ENCODE measurements at regions not wholly inside any gene's neighbourhood (a gene's known extent, or its start where the extent isn't known, plus 50 kb on each side); places are given as distances from the start of the nearest gene placed in this dataset.

DNA sequence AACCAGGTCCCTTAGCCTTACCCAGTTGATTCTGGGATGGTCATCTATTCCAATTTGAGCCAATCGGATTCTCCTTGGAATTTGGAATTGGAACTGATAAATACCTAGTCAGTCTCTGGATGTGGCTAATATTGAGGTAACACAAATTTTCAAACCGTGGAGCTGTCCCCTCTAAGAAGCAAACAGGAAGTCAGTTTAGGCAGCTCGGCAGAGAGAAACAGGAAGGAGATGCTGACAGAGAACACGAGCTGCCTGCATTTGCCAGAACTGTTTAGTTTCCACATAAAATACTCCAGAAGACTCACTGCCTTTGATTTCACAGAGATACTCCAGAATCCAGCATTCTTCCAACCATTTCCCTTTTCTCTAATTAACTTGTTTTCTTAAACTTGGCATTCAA, 1024.9 kb downstream of the BCL11A start:
- DNase-seq = no peak

DNA sequence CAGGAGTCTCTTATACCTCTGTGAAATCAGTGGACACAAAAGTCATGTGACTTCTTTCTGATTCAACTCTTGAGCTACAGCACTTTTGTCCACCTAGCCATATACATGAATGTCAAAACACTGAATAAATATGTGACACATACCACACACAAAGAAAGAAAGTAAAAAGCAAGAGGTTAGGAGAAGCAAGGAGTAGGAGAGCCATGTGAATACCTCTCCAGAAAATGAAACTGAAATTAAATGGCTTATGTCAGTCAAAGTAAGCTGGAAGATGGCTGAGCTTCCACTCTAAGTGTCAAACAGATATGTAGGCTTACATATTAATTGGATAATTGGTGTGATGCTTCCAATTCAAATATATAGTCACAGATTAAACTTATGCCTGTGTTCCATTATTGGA, 1050.5 kb downstream of the BCL11A start:
- no peak for DNase-seq

DNA sequence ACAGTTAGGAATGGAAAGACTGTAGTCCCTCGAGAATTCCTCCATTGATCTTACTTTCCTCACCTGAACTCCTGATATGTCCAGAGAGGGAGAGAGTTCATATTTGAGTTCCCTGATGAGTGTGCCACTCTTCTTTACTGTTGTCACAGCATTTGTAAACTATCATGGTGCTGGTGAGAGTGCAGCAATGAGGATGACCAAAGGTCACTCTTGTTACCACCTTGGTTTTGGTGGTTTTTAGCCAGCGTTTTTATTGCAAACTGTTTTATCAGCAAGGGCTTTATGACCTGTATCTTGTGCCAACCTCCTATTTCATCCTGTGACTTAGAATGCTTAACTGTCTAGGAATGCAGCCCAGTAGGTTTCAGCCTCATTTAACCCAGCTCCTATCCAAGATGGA, 1062.5 kb downstream of the BCL11A start:
- DNase-seq = no peak

DNA sequence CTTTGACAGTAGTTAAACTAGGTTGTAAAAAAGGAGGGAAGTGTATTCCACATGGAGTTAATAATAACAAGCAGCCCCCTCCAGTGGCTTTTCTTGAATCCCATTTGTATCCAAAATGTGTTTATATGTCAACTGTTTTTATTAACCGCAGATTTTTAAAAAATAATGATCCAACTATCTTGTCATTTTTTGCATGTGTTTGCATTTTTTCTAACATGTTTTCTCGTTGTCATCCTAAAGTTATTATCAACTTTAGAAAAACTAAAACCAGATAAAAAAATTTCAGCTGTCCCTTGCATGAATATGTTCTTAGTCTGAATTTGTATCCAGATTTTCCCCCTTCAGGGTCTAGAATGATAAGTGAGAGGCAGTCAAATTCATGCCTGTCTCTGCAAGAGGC, 1063.3 kb downstream of the BCL11A start:
- DNase-seq = no peak

DNA sequence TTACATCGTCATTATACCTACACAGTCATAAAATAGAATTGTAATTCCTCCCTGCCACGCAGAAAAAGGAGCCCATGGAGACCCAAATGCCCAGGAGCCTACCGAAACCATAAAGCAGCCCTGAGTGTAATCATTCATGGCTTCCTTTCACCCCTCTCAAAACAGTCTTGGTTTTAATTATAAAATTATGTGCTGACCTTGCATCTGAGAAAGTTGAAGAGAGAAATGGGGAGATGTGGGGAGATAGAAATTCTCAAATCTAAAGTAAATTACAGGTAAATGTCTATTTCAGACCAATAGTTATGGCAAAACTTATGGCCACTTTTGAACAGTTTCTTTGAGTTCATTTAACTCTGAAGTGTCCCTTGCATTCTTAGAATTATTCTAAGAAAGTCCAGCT, 1068.8 kb downstream of the BCL11A start:
- no peak for DNase-seq

DNA sequence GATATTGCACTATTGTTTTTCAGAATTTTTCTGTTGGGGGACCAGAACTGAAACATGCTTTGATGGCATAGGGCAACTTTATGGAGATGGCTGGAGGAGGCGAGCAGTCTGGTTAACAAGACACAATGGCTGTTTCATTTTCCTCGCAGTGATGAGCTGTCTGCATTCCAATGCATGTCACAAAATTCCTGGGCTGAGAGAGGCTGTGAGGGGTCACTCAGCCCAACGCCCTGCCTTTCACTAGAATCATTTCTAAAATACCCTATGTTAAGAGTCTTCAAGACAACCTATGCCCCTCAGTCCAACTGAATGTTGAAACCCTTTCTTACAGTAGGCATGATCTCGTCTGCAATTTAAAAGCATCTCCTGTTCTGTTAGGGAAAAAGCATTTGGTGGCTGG, 1090.0 kb downstream of the BCL11A start:
- no peak for DNase-seq

DNA sequence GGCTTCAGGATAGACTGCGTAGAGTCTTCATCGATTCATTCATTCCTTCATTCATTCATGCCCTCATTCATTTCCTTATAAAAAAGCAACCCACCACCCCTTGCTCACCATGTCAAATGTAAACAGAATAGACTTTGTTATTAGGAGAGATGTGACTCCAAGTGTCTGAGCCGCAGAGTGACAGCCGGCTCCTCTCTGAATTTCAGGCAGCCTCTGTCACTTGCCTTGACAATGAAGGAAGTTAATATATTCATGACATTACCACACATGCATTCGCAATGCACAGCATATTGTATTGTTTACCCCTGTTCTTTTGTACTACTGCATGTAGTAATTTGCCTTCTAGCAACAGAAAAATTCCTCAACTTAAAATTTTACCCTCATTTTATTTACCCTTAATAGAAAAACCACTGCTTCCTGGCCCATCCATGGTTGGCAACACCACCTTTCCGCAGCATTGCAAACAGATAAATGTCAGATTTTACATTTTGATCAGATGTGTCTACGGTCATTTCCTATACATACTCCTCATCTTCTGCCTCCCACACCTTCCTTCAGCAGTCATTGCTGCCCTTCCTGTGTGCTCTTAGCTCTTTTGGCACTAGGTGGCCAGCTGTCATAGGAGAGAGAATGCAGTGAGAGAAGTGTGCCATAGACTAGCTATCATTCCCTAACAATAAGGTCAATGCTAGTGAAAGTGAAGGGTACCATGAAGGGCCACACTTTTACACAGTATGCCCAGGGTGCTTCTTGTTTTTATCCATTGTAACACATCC, 1090.8 kb downstream of the BCL11A start:
- DNase-seq = no peak

DNA sequence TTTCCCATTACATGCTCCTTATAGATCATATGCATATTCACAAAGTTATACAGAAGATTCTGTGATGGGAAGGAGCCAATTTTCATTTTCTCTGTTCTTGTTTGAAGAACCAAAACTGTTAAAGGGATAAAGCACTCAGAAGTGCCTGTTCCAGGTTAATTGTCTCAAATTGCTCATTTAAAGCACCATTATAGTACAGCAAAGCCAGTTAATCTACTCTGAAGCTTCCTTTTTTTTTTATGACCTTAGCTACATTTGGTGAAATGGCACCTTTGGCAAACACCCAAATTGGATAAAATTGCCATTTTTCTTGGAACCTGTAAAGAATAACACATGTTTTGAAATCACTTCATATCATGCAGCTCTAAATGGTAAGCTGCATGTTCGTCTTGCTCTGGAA, 1092.3 kb downstream of the BCL11A start:
- DNase-seq = no peak

DNA sequence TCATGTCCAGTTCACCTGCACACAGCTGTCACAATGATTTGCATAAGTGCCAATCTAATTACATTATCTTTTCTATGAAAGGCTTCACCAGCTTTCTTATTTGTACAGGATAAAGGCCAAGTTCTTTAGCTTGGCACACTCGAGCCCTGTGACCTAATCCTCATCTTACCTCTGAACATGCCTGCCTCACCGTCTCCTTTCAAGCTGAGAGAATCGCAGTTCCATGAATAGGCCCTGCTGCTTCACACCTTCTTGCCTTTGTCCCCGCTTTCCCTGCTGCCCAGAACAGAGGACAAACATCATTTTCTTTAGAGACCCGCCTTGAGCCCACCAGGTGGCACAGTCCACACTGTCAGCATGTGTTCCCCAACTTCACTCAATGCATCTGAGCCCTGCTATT, 1094.7 kb downstream of the BCL11A start:
- no peak for DNase-seq

DNA sequence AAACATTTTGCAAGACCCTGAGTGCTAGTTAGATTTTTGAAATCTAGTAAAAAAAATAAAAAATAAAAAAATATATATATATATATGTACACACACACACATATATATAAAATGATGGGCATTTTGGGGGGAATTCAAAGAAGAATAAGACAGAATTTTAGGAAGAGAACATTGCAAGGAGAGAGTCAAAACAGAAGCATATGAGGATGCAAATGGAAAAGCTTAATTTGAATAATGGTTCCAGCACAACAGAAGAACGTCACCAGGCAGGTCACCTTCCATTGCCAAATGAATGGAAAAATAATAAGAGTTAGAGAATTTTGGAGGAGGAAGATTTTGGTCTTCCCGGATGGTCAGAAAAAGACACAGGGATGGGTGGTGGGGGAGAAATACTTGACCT, 1097.2 kb downstream of the BCL11A start:
- no peak for DNase-seq

DNA sequence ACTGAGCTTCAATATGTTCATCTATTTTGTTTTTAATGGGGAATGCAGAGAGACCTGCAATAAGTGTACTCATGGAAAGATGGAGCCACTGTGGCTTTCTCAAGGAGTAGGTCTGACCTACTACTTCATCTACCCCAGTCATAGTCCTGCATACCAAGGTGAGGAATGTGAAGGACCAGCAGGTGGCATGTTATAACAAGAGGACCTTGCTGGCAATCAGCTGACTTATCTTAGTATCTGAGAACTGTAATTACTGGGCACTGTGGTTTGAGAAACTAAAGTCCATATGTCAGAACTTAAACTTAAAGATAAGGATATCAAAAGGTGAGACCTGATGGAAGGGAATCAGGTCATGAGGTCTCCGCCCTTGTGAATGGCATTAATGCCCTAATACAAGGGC, 1104.2 kb downstream of the BCL11A start:
- no peak for DNase-seq

DNA sequence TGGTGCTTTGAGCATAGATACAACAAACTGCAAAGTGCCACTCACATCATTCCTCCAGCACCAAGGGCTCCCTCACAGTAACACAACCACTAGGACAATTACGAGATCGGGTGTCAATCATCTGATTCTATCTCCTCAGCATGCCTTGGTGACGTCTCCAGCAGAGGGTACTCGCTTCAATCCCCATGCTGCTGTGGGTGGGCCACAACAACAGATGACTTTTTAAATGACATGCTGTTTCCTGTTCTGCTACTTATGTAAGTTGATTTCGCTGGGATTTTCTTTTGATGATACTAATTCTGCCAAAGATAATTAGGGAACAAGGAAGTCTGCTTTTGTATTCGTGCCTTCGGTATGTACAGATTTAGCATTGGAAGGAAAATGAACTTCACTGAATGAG, 1113.0 kb downstream of the BCL11A start:
- DNase-seq = no peak

DNA sequence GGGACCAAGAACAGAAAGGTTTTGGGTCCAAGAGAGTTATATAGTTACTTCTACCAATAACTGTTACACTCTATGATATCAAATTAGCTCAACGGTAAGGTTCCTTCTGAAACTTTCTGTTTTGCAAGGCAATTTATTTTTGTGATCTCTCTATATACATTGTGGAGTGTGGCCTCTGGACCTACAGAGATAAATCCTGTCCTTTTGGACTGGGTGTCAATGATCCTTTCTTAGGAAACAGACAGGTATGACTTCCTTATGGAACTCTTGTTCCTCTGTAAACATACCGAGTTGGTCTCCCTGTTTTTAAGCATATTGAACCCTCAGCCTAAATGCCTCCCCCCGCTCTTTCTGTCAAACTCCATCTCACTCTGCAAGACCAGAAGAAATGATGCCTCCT, 1117.8 kb downstream of the BCL11A start:
- no peak for DNase-seq

DNA sequence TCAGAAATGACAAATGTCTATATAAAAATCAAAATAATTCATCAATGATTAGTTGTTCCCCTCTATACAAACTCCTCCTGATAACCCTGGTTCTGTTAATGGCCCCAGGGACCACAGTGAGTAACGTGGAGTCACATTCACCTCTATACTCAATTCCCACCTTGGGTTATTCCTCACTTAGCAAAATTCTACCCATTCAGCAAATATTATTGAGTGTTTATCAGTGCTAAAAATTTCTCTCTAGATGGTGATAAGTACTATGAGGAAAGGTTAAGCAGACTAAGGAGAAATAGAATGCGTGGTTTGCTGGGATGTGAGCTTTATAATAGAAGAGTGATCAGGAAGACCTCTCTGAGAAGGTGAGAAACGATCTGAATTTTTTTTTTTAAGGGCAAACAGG, 1124.5 kb downstream of the BCL11A start:
- DNase-seq = no peak

DNA sequence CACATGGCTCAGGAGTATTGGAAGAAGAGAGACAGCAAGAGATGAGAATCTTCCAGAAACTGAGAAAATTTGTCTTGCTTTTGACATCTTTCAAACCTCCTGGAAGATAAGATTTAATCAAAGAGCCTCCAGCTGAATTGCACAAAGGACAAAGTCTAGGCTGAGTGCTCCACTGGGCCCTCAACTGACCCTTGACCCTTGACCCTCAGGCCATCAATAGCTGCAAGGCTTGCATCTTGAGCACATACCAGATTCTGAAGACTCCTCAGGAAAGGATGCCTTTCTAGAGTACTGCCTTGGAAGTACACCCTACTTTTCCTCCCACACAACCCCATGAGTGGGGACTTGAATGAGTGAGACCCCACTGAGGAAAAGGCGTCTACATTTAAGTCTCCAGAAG, 1125.5 kb downstream of the BCL11A start:
- no peak for DNase-seq

DNA sequence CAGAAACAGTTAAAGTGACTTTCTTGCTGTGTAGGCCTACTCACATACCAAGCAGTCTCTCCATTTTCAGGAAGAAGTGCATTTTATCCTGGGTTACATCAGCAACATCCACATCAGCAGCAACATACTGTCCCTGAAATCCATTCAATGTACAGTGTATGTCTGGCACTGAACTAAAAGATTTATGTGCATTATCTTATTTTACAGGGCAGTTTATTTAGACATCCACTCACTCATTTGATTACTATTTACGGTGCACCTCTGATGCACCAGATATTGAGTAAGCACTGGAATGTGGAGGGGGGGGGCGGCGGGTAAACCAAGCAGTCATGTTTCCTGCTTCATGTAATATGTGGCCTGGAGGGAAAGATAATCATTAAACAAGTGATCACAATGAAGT, 1128.2 kb downstream of the BCL11A start:
- DNase-seq = no peak

DNA sequence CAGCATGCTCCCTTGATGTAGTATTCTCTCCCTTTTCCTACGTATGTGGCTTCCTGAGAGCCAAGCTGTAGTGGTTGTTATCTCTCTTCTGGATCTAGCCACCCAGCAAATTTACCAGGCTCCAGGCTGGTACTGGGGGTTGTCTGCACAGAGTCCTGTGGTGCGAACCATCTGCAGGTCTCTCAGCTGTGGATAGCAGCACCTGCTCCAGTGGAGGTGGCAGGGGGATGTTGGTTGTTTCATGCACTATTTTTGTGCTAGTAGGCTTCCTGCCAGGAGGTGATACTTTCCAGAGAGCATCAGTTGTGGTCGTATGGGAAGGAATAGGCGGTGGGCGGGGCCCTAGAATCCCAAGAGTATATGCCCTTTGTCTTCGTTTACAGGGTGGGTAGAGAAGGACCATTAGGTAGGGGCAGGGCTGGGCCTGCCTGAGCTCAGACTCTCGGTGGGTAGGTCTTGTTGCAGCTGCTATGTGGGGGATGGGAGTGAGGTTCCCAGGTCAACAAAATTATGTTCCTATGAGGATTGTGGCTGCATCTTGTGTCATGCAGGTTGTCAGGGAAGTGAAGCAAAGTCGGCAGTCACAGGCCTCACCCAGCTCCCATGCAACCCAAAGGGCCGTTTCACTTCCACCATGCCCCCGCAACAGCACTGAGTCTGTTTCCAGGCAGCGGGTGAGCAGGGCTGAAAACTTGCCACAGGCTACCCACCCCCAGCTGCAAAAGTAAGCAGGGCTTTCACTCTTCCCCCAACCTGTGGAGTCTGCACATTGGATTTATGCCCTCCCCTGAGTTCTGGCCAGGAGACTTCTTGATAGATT, 1139.5 kb downstream of the BCL11A start:
- DNase-seq = no peak

DNA sequence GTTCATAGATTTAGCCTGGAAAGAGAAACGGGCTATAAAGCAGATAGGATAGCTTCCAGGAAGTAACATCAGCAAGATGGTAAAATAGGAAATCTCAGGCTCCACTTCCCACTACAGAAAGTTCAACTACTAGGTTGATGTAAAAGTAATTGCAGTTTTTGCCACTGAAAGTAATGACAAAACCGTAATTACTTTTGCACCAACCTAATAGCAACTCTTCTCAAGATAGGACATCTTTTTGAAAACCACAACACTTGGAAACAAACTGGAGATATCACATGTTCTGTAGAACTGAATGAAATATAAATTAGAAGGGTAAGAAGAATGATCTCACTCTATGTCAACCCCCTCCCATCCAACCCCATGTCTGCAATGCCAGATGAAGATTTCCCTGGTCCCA, 1154.3 kb downstream of the BCL11A start:
- no peak for DNase-seq

DNA sequence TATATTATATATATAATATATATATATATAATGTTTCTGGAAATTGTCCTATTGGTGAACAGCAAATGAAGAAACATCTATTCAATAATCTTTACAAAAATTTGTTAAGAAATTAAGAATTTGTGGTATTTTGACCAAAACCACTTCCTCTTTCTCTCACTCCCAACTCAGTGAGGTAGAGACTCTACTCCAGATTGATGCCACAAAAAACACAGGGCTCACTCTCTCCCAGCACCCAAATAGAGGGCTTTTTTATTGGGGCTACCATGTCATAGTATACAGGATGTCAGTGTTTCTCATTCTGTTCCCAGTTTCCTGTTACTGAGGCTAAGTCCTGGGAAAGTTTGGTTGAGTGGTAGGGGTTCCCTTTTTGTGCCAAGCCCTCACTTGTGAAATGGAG, 1155.4 kb downstream of the BCL11A start:
- no peak for DNase-seq

DNA sequence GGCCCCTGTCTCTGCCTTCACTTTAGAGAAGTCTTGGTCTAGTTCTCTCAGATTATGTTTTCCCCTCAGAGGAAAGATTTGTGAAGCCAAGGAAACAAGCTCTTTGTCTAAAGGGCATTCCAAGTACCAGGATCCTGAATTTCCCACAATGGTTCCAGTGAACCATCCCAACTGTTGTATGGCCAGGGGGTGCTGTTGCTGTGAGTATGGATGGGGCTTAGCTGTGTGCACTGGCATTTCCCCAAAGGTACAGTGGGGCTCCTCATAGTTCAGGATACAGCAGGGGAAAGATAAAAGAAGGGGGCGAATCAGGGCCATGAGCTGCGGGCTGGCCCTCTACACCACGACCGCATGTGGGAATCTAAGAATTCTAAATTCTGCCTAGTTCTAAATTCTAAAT, 1154.0 kb upstream of the FANCL start:
- DNase-seq = no peak

DNA sequence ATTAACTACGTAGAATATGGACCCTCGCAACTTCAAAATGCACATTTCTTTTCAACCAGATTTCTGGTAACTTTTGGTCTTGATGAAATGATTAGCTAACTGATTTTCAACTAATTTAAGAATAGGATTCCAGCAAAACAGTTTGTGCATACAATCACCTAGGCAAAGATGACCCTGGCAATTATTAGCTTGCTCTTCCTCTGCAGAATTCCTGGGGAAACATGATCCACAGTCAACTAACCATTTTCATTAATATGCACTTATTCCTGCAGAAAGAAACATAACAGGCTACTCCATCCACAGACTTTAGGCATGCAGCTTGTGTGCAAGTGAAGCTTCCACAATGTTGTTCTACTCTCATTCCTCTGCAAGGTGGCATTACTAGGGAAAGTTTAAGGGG, 1150.8 kb upstream of the FANCL start:
- no peak for DNase-seq

DNA sequence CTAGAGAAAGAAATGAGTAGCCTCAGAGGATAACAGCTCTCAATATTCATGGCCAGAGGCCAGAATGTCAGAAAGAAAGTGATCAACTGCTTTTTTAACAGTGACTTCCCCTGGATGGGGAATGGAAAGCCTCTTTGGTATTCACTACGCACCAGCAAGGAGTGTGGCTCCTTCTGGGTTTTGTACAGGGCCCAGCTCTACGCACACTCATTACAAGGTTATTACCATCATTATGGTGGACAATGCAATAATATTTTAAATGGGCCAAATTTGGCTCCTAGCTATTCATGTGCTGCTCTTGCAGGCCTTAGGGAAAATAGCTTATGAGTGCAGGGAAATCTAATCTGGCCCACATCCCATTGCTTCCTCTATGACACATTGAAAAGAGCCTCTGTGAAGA, 1149.5 kb upstream of the FANCL start:
- DNase-seq = no peak

DNA sequence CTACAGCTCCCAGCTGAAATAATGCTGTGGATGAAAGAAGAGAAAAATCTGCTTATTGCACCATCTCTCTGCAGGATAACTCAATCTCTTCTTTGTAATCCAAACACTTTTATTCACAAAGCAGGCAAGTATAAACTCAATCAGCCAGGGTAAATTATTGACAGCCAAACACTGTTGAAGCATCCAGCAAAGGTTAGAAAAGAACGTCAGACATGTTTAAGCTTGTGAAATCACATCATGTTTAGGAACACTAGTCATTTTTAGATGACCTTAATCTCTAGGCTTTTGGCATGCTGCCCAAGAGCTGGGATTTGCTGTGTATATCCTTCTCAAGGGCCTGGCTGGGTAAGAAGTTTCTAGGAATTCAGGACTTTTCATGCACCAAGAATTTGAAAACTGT, 1148.1 kb upstream of the FANCL start:
- no peak for DNase-seq

DNA sequence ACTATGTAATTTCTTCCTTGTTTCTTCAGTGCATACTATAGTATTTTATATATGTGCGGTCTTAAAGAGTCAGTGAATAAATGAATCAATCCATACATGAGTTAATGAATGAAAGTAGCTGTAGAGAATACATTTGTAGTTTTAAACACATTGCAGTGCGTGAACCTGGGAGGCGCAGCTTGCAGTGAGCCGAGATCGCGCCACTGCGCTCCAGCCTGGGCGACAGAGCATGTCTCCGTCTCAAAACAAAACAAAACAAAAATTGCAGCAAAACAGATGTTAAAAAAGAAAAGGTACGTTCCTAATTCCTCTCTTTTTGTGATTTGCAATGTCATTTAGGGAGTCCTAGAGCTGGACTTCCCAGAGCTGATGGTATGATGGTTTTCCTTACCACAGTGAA, 1144.8 kb upstream of the FANCL start:
- no peak for DNase-seq

DNA sequence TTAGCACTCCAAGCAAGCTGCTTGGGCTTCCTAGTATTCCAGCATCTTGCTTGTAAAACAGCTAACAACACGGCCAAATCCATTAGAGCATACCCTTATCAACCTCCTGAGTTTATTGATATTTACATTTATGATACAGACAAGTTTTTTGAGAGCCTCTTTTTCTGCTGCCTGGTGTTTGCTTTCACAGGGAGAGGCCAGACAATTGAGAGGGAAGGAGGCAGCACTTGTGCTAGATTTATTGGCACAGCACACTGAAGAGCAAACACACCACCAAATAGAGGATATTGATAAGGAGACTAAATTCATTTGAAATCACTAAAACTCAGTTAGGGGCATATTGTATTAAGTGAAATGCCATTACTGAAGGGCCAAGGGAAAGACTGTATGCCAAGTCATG, 1142.3 kb upstream of the FANCL start:
- DNase-seq = no peak
